ENCODE measurements at regions not wholly inside any gene's neighbourhood (a gene's known extent, or its start where the extent isn't known, plus 50 kb on each side); places are given as distances from the start of the nearest gene placed in this dataset.

DNA sequence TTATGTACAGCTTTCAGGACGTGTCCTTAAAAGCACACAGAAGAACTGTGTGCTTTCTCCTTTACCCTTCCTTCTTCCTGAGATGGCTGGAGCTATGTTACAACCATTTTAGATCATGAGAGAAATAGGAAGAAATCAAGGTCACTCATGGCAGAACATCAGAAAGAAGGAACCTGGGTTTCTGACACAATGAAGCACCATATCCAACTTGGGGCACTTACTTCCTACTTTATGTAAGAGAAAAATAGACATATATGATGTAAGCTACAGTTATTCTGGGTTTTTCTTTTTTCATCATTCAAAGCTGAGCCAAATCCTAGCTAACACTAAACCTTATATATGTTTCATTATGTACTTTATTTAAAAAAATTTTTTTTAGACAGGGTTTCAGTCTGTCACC is 79.5 kb downstream of the FAM161A start:
- H3K27ac Mint-ChIP-seq (ENCODE audit: unreplicated experiment) = no peak overlapping the region
- no peak for DNase-seq (ENCODE audit: low spot score)
- no peaks in the 10 kb centered on the region for H3K9me3 Mint-ChIP-seq (ENCODE audit: low read depth)
- TF ChIP-seq, protein P1, sequence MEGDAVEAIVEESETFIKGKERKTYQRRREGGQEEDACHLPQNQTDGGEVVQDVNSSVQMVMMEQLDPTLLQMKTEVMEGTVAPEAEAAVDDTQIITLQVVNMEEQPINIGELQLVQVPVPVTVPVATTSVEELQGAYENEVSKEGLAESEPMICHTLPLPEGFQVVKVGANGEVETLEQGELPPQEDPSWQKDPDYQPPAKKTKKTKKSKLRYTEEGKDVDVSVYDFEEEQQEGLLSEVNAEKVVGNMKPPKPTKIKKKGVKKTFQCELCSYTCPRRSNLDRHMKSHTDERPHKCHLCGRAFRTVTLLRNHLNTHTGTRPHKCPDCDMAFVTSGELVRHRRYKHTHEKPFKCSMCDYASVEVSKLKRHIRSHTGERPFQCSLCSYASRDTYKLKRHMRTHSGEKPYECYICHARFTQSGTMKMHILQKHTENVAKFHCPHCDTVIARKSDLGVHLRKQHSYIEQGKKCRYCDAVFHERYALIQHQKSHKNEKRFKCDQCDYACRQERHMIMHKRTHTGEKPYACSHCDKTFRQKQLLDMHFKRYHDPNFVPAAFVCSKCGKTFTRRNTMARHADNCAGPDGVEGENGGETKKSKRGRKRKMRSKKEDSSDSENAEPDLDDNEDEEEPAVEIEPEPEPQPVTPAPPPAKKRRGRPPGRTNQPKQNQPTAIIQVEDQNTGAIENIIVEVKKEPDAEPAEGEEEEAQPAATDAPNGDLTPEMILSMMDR (IDR thresholded peaks at IDR 0.05) = no peak
- H3K27me3 Mint-ChIP-seq (ENCODE audit: low read depth) = peaks cover 19% of the 10 kb centered on the region
- peaks cover 1% of the 10 kb centered on the region for H3K36me3 Mint-ChIP-seq (ENCODE audit: low read depth)
- no peak overlapping the region for H3K4me3 Mint-ChIP-seq (ENCODE audit: unreplicated experiment)
- peaks cover 4% of the 10 kb centered on the region for H3K4me1 Mint-ChIP-seq (ENCODE audit: low read depth)

DNA sequence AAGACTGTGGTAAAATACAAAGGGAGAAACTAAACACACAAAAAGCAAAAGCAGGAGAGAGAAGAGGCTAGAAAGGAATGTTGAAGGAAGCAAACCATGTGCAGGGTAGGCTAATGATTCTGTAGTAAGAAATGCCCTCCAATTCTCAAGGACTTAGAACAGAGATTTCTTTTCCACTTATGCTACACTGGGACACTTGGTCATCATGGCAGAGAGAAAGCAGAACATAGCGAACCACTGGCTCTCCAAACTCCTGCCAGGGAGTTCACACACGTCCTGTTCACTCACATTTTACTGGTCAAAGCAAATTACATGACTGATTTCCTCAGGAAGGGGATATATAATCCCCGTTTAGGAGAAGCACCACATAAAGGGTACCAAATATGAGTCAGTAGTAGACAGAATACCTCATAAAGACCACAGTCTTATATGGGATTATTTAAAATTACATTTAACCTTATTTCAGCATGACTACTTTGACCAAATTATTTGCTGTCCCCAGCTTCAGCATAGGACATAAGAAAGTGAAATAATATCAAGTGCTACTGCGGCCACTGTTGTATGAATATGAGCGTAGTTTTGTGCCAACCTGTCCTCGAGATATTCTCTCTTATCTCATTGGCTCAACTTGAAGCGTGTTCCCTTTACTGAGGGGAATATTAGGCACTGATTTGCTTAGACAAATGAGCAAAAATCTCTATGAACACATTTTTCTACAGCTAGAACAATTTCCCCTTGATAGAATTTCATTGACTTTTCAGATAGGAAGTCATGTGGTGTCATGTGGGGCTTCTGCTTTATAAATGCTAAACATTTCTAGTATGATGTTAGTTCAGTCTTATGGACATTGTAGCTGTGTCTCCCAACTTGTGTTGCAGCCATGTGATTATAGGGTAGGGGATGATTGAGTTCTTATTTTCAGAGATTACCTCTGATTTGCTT is 81.7 kb downstream of the FAM161A start:
- no peak for DNase-seq (ENCODE audit: low spot score)
- Mint-ChIP-seq H3K9me3 (ENCODE audit: low read depth) (no peaks in the 10 kb centered on the region), H3K4me3 (ENCODE audit: unreplicated experiment) (no peak overlapping the region), H3K4me1 (ENCODE audit: low read depth) (peaks cover 4% of the 10 kb centered on the region), H3K27ac (ENCODE audit: unreplicated experiment) (no peak overlapping the region), H3K36me3 (ENCODE audit: low read depth) (no peaks in the 10 kb centered on the region), H3K27me3 (ENCODE audit: low read depth) (peaks cover 15% of the 10 kb centered on the region)
- TF ChIP-seq, protein P1 (IDR thresholded peaks at IDR 0.05) = no peak

DNA sequence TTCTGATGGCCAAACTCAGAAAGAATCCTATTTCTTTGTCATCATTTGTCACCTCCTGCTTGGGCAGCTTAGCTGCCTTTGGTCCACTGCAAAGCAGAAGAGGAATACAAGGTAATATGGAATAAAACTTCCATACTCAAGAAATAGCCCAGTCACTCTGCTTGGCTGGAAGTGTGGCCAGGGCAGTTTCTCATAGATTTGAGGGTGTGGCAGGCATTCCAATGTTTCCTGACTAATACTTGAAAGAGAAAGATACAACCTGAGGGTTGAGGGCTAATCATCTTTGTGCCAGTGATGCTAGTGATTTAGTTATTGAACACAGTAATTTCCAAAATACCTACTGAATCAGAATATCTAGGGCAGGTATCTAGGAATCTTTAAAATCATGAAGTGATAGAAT is 83.1 kb downstream of the FAM161A start:
- Mint-ChIP-seq H3K4me1 (ENCODE audit: low read depth) (peaks cover 4% of the 10 kb centered on the region), H3K27ac (ENCODE audit: unreplicated experiment) (no peak overlapping the region), H3K9me3 (ENCODE audit: low read depth) (no peaks in the 10 kb centered on the region), H3K4me3 (ENCODE audit: unreplicated experiment) (no peak overlapping the region), H3K27me3 (ENCODE audit: low read depth) (peaks cover 7% of the 10 kb centered on the region), H3K36me3 (ENCODE audit: low read depth) (no peaks in the 10 kb centered on the region)
- no peak for DNase-seq (ENCODE audit: low spot score)
- TF ChIP-seq, protein P1 (IDR thresholded peaks at IDR 0.05) = no peak

GRCh38 chr2:61770298-61770697 is 83.6 kb downstream of the FAM161A start:
- TF ChIP-seq, protein P1 (IDR thresholded peaks at IDR 0.05) = no peak
- Mint-ChIP-seq H3K27ac (ENCODE audit: unreplicated experiment) (no peak overlapping the region), H3K27me3 (ENCODE audit: low read depth) (peaks cover 4% of the 10 kb centered on the region), H3K4me1 (ENCODE audit: low read depth) (peaks cover 4% of the 10 kb centered on the region), H3K36me3 (ENCODE audit: low read depth) (no peaks in the 10 kb centered on the region), H3K9me3 (ENCODE audit: low read depth) (no peaks in the 10 kb centered on the region), H3K4me3 (ENCODE audit: unreplicated experiment) (no peak overlapping the region)
- no peak for DNase-seq (ENCODE audit: low spot score)

GRCh38 chr2:61769093-61769675 is 84.7 kb downstream of the FAM161A start:
- DNase-seq (ENCODE audit: low spot score) = no peak
- Mint-ChIP-seq H3K27me3 (ENCODE audit: low read depth) (peaks cover 4% of the 10 kb centered on the region), H3K36me3 (ENCODE audit: low read depth) (no peaks in the 10 kb centered on the region), H3K9me3 (ENCODE audit: low read depth) (no peaks in the 10 kb centered on the region), H3K4me3 (ENCODE audit: unreplicated experiment) (no peak overlapping the region), H3K4me1 (ENCODE audit: low read depth) (peaks cover 9% of the 10 kb centered on the region), H3K27ac (ENCODE audit: unreplicated experiment) (no peak overlapping the region)
- TF ChIP-seq, protein P1 (IDR thresholded peaks at IDR 0.05) = no peak
